HG02840 (cell line): ENCODE measurements at regions not wholly inside any gene's neighbourhood (a gene's known extent, or its start where the extent isn't known, plus 50 kb on each side); places are given as distances from the start of the nearest gene placed in this dataset.

ENCODE experiments used
- ATAC-seq: cut with Tn5 transposase; IDR thresholded peaks from one replicate; pipeline ENCODE4 v1.9.1; 2021; ENCODE audit warnings: mild to moderate bottlenecking, moderate library complexity, moderate number of reproducible peaks; ENCODE audit not compliant: unreplicated experiment, low FRiP score

DNA sequence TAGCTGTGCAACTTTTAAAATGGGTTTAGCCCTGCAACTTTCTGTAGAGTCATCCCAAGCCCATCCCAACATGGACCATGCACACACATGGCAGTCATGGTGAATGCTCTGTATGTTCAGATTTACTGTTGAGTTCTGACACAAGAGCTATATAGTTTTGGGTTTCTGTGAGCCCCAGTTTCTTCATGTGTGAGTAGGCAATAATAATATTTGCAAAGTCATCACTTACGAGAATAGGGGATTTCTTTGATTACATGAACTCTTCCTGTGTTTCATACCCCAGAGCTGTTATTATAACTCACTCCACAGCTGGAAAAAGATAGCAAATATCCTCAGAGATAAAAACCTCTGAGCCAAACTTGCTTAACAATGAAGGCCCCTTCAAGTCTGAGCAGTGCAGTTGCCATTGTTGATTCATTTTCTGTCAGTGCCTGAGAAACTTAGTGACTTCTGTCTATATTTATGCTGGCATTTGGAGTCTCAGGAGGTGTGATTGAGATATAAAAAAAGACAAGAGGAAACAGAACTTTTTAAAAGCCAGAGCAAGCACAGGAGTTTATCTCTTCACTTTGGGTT lies 767.9 kb upstream of the API5 start:
- no peak for ATAC-seq

DNA sequence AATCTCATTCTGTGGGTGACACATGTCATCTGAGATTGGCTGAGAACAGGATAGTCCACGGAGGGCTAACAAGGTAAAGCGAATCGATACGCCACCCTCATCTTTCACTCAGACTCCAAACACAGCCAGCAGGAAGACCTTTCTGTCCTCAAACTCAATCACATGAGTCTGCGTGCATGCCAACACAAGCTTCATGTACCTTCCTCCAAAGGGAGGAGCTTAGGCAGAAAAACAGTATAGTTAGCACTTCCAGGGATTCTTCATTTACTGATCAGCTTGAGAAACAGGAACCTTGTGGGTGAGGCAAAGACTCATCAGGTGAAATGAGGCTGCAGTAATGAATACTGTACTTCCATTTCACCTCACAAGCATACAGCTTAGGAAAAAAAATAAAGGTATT lies 767.1 kb upstream of the API5 start:
- ATAC-seq = no peak

DNA sequence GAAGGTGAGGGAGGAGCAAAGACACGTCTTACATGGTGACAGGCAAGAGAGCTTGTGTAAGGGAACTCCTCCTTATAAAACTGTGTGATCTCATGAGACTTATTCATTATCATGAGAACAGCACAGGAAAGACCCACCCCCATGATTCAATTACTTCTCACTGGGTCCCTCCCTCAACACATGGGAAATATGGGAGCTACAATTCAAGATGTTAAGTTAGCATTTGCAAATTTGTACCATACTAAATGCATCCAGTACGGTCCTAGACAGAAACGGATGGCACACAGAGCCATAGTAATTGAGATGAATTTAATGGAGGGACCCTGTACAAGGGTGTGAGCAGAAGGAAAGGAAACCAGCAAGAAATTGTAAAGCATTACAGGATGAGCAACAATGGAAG lies 765.8 kb upstream of the API5 start:
- no peak for ATAC-seq

DNA sequence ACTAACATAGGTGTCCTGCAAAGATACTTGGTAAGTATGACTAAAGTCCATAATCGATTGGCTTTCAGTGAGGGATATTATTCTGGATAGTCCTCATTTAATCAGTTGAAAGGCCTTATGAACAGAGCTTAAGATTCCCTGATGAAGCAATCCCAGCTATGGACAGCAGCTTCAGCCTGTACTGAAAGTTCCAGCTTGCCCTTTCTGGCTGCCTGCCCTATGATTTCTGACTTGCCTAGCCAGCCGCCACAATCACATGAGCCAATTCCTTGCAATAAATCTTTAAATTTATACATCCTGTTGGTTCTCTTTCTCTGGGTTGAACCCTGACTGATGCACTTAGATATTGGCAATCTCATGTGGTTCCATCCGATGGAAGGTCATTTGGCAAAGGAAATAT lies 759.0 kb upstream of the API5 start:
- ATAC-seq = no peak

DNA sequence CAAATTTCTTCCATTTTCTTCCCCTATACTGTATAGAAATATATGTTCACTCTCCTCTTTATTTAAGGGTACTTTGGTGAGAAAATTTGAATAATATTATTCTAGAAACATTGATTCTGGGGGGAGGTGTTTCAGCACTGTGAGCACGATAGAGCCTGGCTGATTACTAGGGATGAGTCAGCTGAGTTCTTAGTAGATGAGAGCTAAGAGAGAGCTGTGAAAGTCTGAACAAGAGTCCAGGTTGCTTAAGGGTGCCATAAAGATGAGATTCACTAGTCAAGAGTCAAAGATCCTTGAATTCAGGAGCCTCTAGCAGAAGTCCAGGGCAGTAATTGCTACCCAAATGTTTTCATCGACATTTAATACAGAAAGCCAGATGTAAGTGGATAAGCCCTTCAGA lies 756.6 kb upstream of the API5 start:
- no peak for ATAC-seq

- no peak for ATAC-seq
Observed at GRCh38 chr11:42571131-42571877, 740.5 kb upstream of the API5 start.

DNA sequence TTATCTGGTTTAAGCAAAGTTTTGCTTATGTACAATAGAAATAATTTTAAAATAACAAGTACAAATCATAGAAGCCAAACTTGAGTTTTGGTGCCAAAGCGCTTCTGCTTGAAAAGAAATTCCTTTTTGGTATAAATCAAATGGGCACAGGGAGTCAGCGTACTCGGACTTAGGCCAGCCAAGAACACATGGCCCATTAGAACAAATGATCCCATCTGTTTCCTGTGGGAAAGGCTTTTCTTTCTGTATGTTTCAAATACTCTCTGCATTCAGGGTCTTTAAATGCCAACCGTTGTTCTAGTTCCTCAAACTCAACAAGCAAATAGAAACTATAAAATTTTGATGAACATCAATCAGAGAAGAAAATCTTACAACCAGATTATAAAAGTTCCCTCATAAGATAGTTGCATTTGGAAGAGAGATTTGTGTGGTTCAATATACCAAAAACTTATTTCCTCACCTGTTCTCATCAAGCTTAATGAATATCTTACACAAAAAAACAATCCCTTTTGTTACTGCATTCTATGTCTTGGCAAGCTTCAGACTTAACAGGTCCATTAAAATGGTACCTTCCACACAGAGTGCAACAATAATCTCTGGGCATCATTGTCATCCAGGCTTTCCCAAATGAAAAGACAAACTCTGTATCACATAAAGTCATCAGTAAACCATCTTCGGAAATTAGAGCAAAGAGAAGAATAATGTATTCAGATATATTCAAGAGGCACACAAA lies 739.8 kb upstream of the API5 start:
- ATAC-seq = no peak

DNA sequence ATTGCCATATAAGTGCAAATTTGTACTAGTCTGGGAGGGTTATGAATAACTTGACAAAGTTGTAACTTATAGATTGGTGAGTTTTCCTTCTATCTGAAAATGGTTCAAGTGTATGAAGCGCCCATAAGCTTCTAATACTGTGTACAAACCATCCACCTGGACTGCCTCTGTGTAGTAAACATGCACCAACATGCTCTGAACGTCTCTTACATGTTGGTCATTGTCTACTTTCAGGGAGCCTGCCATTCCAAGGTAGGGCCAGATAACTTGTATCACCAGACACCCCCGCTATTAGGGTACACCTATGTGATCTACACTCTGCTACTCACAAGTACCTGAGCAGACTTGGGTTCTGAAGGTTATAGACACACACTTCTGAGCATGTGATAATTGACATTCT lies 735.5 kb upstream of the API5 start:
- no peak for ATAC-seq

- no peak for ATAC-seq
Observed at GRCh38 chr11:42589286-42589685, 722.5 kb upstream of the API5 start.

- no peak for ATAC-seq
Observed at GRCh38 chr11:42591841-42592240, 720.0 kb upstream of the API5 start.

GRCh38 chr11:42593441-42593840 lies 718.4 kb upstream of the API5 start:
- ATAC-seq = no peak

DNA sequence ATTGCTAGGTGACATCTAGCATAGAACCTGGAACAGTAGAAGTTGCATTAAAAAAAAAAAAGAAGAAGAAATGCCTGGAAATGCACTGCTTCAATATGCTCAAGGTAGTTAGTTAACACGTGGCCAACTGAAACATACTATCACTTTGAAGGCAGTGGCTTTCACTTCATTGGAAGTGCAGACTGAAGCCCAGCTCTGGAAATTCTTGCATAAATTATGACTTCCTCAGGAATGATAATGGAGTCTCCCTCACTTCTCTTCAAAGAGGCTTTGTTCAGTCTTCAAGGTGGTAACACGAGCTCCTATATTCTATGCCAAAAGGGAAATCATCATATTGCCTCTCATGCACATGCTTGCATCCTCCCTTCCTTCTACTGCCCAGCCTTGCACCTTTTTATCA lies 715.9 kb upstream of the API5 start:
- no peak for ATAC-seq

DNA sequence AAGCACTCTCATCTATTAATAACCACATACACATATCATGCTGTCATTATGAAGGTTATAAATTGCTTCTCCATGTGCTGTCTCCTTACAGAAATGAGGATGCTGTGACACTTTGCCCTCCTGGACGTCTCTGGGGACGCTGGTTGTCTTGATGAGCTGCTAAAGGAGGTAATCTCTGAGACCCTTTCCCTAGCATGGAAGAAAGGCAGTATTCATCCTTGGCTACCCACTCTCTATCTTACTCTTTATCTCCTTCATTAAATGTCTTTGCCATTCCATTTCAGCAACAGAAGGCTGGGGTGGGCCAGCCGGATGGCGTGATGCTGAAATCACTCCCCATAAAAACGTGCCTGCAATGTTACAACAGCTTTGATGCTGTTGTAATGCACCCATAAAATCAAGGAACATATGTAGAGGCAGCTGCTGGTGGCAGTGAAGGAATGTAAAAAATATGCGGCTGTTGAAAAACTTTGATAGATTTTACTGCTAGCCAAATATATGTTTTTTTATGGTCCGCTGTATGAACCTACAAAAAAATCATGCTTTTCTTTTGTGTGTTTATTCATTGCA lies 715.1 kb upstream of the API5 start:
- no peak for ATAC-seq

- no peak for ATAC-seq
Observed at GRCh38 chr11:42598341-42598740, 713.5 kb upstream of the API5 start.

DNA sequence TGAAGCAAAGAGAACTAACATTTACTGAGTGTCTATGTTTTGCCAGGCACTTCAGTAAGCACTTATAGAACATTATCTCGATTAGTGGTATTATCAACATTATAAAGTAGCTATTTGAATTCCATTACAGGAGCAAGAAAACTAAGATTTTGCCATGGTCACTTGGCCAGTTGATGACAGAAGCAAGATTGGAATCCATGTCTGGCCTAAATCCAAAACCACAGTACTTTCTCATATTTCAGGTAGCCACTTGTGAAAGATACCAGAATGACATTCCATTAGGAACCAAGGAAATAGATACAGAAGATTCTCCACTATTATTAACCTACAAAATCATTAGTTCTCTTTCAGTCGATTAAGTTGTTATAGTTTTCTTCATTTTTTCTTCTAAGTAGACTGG lies 691.0 kb upstream of the API5 start:
- ATAC-seq = no peak

DNA sequence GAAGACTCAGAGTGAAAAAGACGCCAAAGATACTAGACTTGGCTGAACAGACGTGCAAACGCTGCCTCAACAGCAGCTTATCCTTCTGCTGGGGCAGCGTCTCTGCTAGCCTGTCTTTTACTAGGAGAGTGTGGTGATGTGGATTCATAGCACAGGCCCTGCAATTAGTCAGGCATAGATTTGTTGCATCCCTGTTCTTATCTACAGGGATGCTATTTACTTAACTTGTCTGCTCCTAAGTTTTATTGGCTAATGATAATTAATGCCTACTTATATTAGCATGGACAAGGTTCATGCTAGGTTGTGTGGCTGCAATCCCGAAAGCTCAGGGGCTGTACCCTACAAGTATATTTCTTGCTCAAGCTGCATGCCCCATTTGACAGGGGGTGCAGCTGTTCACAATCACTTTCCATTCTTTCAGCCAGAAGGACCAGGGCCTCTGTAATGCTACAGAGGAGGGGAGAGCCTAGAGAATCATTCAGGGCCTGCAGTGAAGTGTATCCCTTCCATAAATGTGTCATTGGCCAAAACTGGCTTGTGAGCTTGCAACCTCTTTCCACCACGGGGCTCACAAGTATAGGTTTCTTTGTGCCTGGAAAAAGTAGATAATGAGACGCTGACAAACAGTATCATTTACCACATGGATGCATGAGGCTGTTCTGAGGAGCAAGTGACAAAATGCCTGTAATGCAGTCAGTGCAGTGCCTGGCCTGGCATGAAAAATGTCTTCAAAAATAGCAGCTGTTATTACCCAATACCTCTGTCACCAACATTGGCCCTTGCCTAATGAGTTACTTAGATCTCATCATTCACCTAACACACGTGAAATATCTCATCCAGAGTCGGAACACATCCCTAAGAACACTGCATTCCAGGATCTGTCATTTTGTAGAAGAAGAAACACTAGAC lies 685.8 kb upstream of the API5 start:
- no peak for ATAC-seq

- ATAC-seq = no peak
Observed at GRCh38 chr11:42631220-42631843, 680.5 kb upstream of the API5 start.

GRCh38 chr11:42646959-42647358 lies 664.8 kb upstream of the API5 start:
- ATAC-seq = no peak

GRCh38 chr11:42647993-42648392 lies 663.8 kb upstream of the API5 start:
- no peak for ATAC-seq

GRCh38 chr11:42651621-42652020 lies 660.2 kb upstream of the API5 start:
- ATAC-seq = no peak
